ENCODE measurements at regions not wholly inside any gene's neighbourhood (a gene's known extent, or its start where the extent isn't known, plus 50 kb on each side); places are given as distances from the start of the nearest gene placed in this dataset.

- no peaks in the 10 kb centered on the region for H3K36me3 ChIP-seq (ENCODE audit: control insufficient read depth in 4 of 4, insufficient read depth in 3 of 4, low read depth in 1 of 4, low read length in 3 of 4)
- H3K4me3 ChIP-seq (ENCODE audit: low read depth in 1 of 3, low read length in 3 of 3) = no peak overlapping the region
- no peak overlapping the region for H3K27ac ChIP-seq (ENCODE audit: low read depth in 1 of 2, low read length in 2 of 2)
- DNase-seq (ENCODE audit: low spot score) = no peak
- no peaks in the 10 kb centered on the region for H3K27me3 ChIP-seq (ENCODE audit: control insufficient read depth in 4 of 4, insufficient read depth in 4 of 4, low read length in 3 of 4)
- no peak overlapping the region for H3K9ac ChIP-seq (ENCODE audit: low read depth in 1 of 2, low read length in 2 of 2)
- WGBS = 88% methylated on average over 2 of the region's 2 CpGs
- H3K9me3 ChIP-seq (ENCODE audit: control insufficient read depth in 4 of 4, low read length in 3 of 4) = no peaks in the 10 kb centered on the region
- H3K4me1 ChIP-seq (ENCODE audit: control insufficient read depth in 4 of 4, insufficient read depth in 4 of 4, low read length in 3 of 4) = no peaks in the 10 kb centered on the region
- TF ChIP-seq ATF3 (IDR thresholded peaks at IDR 0.05) (no peak), FOXA1 (IDR thresholded peaks at IDR 0.05) (no peak), RXRA (IDR thresholded peaks at IDR 0.05) (no peak), EGR1 (IDR thresholded peaks at IDR 0.05; ENCODE audit: low read depth in 2 of 2) (no peak), NR2F2 (IDR thresholded peaks at IDR 0.05) (no peak)
- TF ChIP-seq, protein P1, sequence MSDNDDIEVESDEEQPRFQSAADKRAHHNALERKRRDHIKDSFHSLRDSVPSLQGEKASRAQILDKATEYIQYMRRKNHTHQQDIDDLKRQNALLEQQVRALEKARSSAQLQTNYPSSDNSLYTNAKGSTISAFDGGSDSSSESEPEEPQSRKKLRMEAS (IDR thresholded peaks at IDR 0.05) = no peak
These were observed 605.9 kb downstream of the ETNK1 start for GRCh38 chr12:23230899-23231298.

DNA sequence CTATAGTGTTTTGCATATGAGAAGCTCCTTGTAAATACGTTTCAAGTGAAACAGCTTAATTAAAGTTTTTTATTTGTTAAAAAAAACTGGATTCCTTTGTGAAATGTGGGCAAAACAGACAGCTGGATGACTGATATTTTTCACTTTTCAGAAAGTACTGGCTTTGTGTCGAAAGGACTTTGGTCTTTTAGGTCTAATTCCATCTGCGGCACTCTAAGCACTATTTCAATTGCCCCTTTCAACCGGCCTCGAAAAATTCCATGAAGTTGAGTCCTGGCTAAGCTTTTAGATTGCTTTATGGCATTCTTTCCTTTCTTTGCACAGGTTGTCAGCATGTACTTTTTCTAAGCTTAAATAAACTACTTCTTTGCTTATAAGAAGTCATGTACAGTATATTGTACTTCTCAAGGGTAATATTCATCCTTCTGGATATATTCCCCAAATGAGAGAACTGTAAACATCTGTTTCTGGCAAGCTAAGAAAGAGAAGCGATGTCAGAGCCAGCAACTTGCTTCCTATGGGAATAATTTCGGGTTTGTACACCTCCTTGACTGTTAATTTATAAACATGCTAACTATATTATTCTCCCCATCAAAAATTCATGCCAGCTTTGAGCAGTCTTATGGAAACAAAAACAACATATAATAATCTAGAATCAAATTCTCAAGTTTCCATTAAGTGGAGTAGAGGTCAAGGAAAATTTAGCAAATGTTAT is 611.3 kb downstream of the ETNK1 start:
- no peaks in the 10 kb centered on the region for H3K4me1 ChIP-seq (ENCODE audit: control insufficient read depth in 4 of 4, insufficient read depth in 4 of 4, low read length in 3 of 4)
- no peaks in the 10 kb centered on the region for H3K36me3 ChIP-seq (ENCODE audit: control insufficient read depth in 4 of 4, insufficient read depth in 3 of 4, low read depth in 1 of 4, low read length in 3 of 4)
- H3K4me3 ChIP-seq (ENCODE audit: low read depth in 1 of 3, low read length in 3 of 3) = no peak overlapping the region
- H3K27me3 ChIP-seq (ENCODE audit: control insufficient read depth in 4 of 4, insufficient read depth in 4 of 4, low read length in 3 of 4) = no peaks in the 10 kb centered on the region
- H3K9ac ChIP-seq (ENCODE audit: low read depth in 1 of 2, low read length in 2 of 2) = no peak overlapping the region
- WGBS = 88% methylated on average over 7 of the region's 7 CpGs
- H3K9me3 ChIP-seq (ENCODE audit: control insufficient read depth in 4 of 4, low read length in 3 of 4) = no peaks in the 10 kb centered on the region
- TF ChIP-seq, protein P1 (IDR thresholded peaks at IDR 0.05) = no peak
- TF ChIP-seq GABPA (IDR thresholded peaks at IDR 0.05 in 1 of 2, conservative IDR thresholded peaks at IDR 0.05 in 1 of 2) (no peak), RAD21 (IDR thresholded peaks at IDR 0.05) (no peak)
- H3K27ac ChIP-seq (ENCODE audit: low read depth in 1 of 2, low read length in 2 of 2) = no peak overlapping the region
- no peak for DNase-seq (ENCODE audit: low spot score)

DNA sequence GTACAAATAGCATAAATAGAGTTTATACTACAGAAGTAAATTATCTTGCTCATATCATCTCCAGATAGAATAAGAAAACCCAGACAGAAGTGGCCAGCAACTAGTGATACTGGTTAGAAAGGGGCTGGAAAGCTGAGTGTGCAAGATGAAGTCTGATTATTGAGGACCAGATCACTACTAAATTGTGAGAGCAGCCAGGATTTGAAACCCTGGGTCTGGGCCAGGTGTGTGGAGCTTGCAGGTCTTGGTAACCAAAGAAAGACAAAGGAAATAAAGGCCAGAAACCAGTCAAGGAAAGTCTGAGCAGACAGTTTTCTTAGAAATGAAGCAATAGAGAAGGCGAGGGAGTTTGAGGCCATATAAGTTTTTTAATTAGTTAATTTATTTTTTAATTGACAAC is 611.8 kb downstream of the ETNK1 start:
- DNase-seq (ENCODE audit: low spot score) = no peak
- WGBS = 97% methylated on average over 1 of the region's 1 CpG
- H3K9me3 ChIP-seq (ENCODE audit: control insufficient read depth in 4 of 4, low read length in 3 of 4) = no peaks in the 10 kb centered on the region
- H3K4me1 ChIP-seq (ENCODE audit: control insufficient read depth in 4 of 4, insufficient read depth in 4 of 4, low read length in 3 of 4) = no peaks in the 10 kb centered on the region
- H3K27ac ChIP-seq (ENCODE audit: low read depth in 1 of 2, low read length in 2 of 2) = no peak overlapping the region
- no peaks in the 10 kb centered on the region for H3K36me3 ChIP-seq (ENCODE audit: control insufficient read depth in 4 of 4, insufficient read depth in 3 of 4, low read depth in 1 of 4, low read length in 3 of 4)
- H3K4me3 ChIP-seq (ENCODE audit: low read depth in 1 of 3, low read length in 3 of 3) = no peak overlapping the region
- no peak overlapping the region for H3K9ac ChIP-seq (ENCODE audit: low read depth in 1 of 2, low read length in 2 of 2)
- TF ChIP-seq, protein P1 (IDR thresholded peaks at IDR 0.05) = no peak
- TF ChIP-seq JUND (IDR thresholded peaks at IDR 0.05) (no peak), CTCF (IDR thresholded peaks at IDR 0.05; ENCODE audit: low read depth, low read length, missing input control) (no peak), FOXA1 (IDR thresholded peaks at IDR 0.05) (no peak), NR2F2 (IDR thresholded peaks at IDR 0.05) (no peak), EGR1 (IDR thresholded peaks at IDR 0.05; ENCODE audit: low read depth in 2 of 2) (no peak), YY1 (IDR thresholded peaks at IDR 0.05) (no peak), RAD21 (IDR thresholded peaks at IDR 0.05) (no peak), REST (IDR thresholded peaks at IDR 0.05) (no peak), GABPA (IDR thresholded peaks at IDR 0.05 in 1 of 2, conservative IDR thresholded peaks at IDR 0.05 in 1 of 2) (no peak), HNF4G (IDR thresholded peaks at IDR 0.05) (no peak), TAF1 (conservative IDR thresholded peaks at IDR 0.05) (no peak), RXRA (IDR thresholded peaks at IDR 0.05) (no peak), ATF3 (IDR thresholded peaks at IDR 0.05) (no peak), HNF4A (conservative IDR thresholded peaks at IDR 0.05) (no peak), SP1 (IDR thresholded peaks at IDR 0.05) (no peak)
- TF ChIP-seq, protein P2, sequence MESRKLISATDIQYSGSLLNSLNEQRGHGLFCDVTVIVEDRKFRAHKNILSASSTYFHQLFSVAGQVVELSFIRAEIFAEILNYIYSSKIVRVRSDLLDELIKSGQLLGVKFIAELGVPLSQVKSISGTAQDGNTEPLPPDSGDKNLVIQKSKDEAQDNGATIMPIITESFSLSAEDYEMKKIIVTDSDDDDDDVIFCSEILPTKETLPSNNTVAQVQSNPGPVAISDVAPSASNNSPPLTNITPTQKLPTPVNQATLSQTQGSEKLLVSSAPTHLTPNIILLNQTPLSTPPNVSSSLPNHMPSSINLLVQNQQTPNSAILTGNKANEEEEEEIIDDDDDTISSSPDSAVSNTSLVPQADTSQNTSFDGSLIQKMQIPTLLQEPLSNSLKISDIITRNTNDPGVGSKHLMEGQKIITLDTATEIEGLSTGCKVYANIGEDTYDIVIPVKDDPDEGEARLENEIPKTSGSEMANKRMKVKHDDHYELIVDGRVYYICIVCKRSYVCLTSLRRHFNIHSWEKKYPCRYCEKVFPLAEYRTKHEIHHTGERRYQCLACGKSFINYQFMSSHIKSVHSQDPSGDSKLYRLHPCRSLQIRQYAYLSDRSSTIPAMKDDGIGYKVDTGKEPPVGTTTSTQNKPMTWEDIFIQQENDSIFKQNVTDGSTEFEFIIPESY (IDR thresholded peaks at IDR 0.05) = no peak
- no peaks in the 10 kb centered on the region for H3K27me3 ChIP-seq (ENCODE audit: control insufficient read depth in 4 of 4, insufficient read depth in 4 of 4, low read length in 3 of 4)

Data from liver (tissue), 8 donors.